Mesenchymal stem cell (in vitro differentiated cells and primary cell): ENCODE measurements at regions not wholly inside any gene's neighbourhood (a gene's known extent, or its start where the extent isn't known, plus 50 kb on each side); places are given as distances from the start of the nearest gene placed in this dataset.

Experiments used
- DNase-seq: peaks from one replicate; pipeline ENCODE4 v3.0.0-alpha.2; 2013
- H2AFZ ChIP-seq: one replicate; pipeline ENCODE4 v1.6.1; 2013; ENCODE audit warnings: low read depth, mild to moderate bottlenecking, control low read depth, inconsistent platforms, low read length, moderate library complexity
- H2AK5ac ChIP-seq: 2 replicates; pipeline ENCODE4 v1.6.1; 2013; ENCODE audit warnings: low read length, moderate library complexity, mild to moderate bottlenecking, inconsistent platforms; ENCODE audit not compliant: severe bottlenecking
- H2BK120ac ChIP-seq: one replicate; pipeline ENCODE4 v1.6.1; 2013; ENCODE audit warnings: low read depth, mild to moderate bottlenecking, inconsistent platforms, low read length, moderate library complexity
- H2BK12ac ChIP-seq, 2 experiments: one replicate each; pipeline ENCODE4 v1.6.1; 2013; ENCODE audit warnings: inconsistent platforms in 2 of 2, low read length in 2 of 2, mild to moderate bottlenecking in 2 of 2, moderate library complexity in 2 of 2, control low read depth in 1 of 2
- H2BK15ac ChIP-seq: one replicate; pipeline ENCODE4 v1.6.1; 2013; ENCODE audit warnings: mild to moderate bottlenecking, low read depth, inconsistent platforms; ENCODE audit not compliant: poor library complexity, severe bottlenecking
- H2BK5ac ChIP-seq: 2 replicates; pipeline ENCODE4 v1.6.1; 2013; ENCODE audit warnings: low read depth, mild to moderate bottlenecking, low read length, control low read depth, inconsistent platforms; ENCODE audit not compliant: poor library complexity, severe bottlenecking
- H3K14ac ChIP-seq, 2 experiments: one replicate each; pipeline ENCODE4 v1.6.1; 2013; ENCODE audit warnings: inconsistent platforms in 2 of 2, low read length in 2 of 2, control low read depth in 1 of 2, mild to moderate bottlenecking in 1 of 2, moderate library complexity in 1 of 2
- H3K18ac ChIP-seq, 2 experiments: one replicate each; pipeline ENCODE4 v1.6.1; 2013; ENCODE audit warnings: inconsistent platforms in 2 of 2, low read length in 2 of 2, control low read depth in 1 of 2, low read depth in 1 of 2, mild to moderate bottlenecking in 1 of 2
- H3K23ac ChIP-seq, 2 experiments: one replicate each; pipeline ENCODE4 v1.6.1; 2013; ENCODE audit warnings: inconsistent platforms in 2 of 2, low read length in 2 of 2, mild to moderate bottlenecking in 2 of 2, moderate library complexity in 2 of 2, control low read depth in 1 of 2
- H3K27ac ChIP-seq: 2 replicates; pipeline ENCODE4 v1.5.1; 2013; ENCODE audit warnings: mild to moderate bottlenecking, moderate library complexity, low read length, control low read depth, inconsistent platforms; ENCODE audit not compliant: poor library complexity, severe bottlenecking
- H3K27me3 ChIP-seq, 2 experiments: 2 replicates each; pipeline versions ENCODE4 v1.6.1 to v1.7.0; 2013; ENCODE audit warnings: low read length in 2 of 2, mild to moderate bottlenecking in 2 of 2, moderate library complexity in 2 of 2, control low read depth in 1 of 2, inconsistent platforms in 1 of 2; ENCODE audit not compliant: control insufficient read depth in 1 of 2, insufficient read depth in 1 of 2
- H3K36me3 ChIP-seq, 2 experiments: 2 replicates each; pipeline versions ENCODE4 v1.6.1 to v1.7.0; 2013; ENCODE audit warnings: low read length in 2 of 2, control low read depth in 1 of 2, inconsistent platforms in 1 of 2, low read depth in 1 of 2, mild to moderate bottlenecking in 1 of 2; ENCODE audit not compliant: insufficient read depth in 2 of 2, control insufficient read depth in 1 of 2
- H3K4ac ChIP-seq, 2 experiments: one replicate each; pipeline ENCODE4 v1.6.1; 2013; ENCODE audit warnings: inconsistent platforms in 2 of 2, low read length in 2 of 2, mild to moderate bottlenecking in 2 of 2, moderate library complexity in 2 of 2, control low read depth in 1 of 2, low read depth in 1 of 2
- H3K4me1 ChIP-seq: 2 replicates; pipeline ENCODE4 v1.6.1; 2013; ENCODE audit warnings: low read depth, low read length, control low read depth; ENCODE audit not compliant: control insufficient read depth, insufficient read depth
- H3K4me2 ChIP-seq: 2 replicates; pipeline ENCODE4 v1.6.1; 2013; ENCODE audit warnings: low read length, mild to moderate bottlenecking, inconsistent platforms; ENCODE audit not compliant: poor library complexity, severe bottlenecking
- H3K4me3 ChIP-seq, 2 experiments: 2 replicates each; pipeline versions ENCODE4 v1.5.1 to v1.7.0; 2013; ENCODE audit warnings: low read length in 2 of 2, mild to moderate bottlenecking in 2 of 2, control low read depth in 1 of 2, low read depth in 1 of 2; ENCODE audit not compliant: insufficient read depth in 1 of 2
- H3K79me1 ChIP-seq: replicated peaks from 2 replicates; pipeline ENCODE4 v1.6.1; 2013; ENCODE audit warnings: mild to moderate bottlenecking, control low read depth, low read length, inconsistent platforms; ENCODE audit not compliant: poor library complexity, severe bottlenecking
- H3K9ac ChIP-seq: 2 replicates; pipeline ENCODE4 v1.7.0; 2013; ENCODE audit warnings: mild to moderate bottlenecking, low read length, moderate library complexity
- H3K9me3 ChIP-seq: 2 replicates; pipeline ENCODE4 v1.7.0; 2013; ENCODE audit warnings: mild to moderate bottlenecking, low read length; ENCODE audit not compliant: control insufficient read depth
- H4K8ac ChIP-seq: one replicate; pipeline ENCODE4 v1.6.1; 2013; ENCODE audit warnings: inconsistent platforms, mild to moderate bottlenecking, low read length, moderate library complexity
- H4K91ac ChIP-seq: one replicate; pipeline ENCODE4 v1.6.1; 2013; ENCODE audit warnings: mild to moderate bottlenecking, low read length, inconsistent platforms
- WGBS: methylation state at CpG from one replicate; pipeline ENCODE4 v1.1.7; 2013; ENCODE audit warnings: mixed read lengths; 5-methylcytosine and 5-hydroxymethylcytosine counted together

- Histone ChIP-seq H3K18ac (no peak overlapping the region), H2BK12ac (no peak overlapping the region), H3K27ac (no peak overlapping the region), H3K4ac (no peak overlapping the region), H2BK5ac (no peak overlapping the region), H3K27me3 (no peaks in the 10 kb centered on the region), H3K14ac (no peak overlapping the region), H3K4me1 (no peaks in the 10 kb centered on the region), H2AFZ (no peak overlapping the region), H3K9ac (no peak overlapping the region), H4K91ac (no peak overlapping the region), H2BK120ac (no peak overlapping the region), H3K23ac (no peak overlapping the region), H2BK15ac (no peak overlapping the region), H4K8ac (no peak overlapping the region), H2AK5ac (no peak overlapping the region), H3K9me3 (peaks cover 9% of the 10 kb centered on the region), H3K4me3 (no peak overlapping the region), H3K79me1 (no peaks in the 10 kb centered on the region), H3K36me3 (no peaks in the 10 kb centered on the region), H3K4me2 (no peak overlapping the region)
- no peak for DNase-seq
- WGBS, result 72% methylated on average over 2 of the region's 2 CpGs
These were observed 941.8 kb downstream of the RAPGEF2 start for GRCh38 chr4:160044693-160045092.

DNA sequence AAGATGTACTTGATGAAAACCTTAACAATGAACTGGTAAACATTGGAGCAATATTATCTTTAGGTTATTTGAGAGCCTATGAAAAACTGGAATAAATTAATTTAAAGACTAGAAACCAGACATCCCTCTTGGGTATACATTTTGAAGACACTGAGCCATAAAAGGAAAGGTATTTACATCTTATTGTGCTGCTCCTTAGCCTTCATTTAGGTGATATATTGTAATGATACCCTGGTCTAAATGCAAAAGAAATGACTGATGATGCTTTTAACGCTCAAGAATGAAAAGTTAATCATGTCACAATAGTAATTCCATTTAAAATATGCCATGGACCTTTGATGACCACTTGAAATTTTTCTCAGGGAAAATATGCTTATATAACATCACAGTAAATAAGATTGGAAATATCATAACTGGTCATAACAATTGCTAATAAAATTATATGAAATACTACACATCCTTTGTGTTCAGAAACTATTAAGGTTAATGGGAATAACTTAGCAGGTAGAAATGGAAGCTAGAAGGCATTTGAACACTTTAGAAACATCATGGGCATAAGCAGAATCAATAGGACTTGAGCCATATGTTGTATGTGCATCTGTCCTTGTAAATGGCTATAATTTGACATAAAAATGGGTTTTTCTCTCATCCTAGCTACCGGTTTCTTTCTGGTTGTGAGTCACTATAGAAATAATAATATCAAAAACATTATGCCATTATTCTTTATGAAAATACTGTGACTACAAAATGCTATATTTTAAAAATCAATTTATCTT, 979.7 kb downstream of the RAPGEF2 start:
- no peak overlapping the region for H2BK12ac ChIP-seq
- no peak overlapping the region for H2AK5ac ChIP-seq
- no peak overlapping the region for H3K4me2 ChIP-seq
- H3K23ac ChIP-seq, result no peak overlapping the region
- no peak overlapping the region for H3K9ac ChIP-seq
- H3K36me3 ChIP-seq, result no peaks in the 10 kb centered on the region
- H2BK120ac ChIP-seq, result no peak overlapping the region
- no peaks in the 10 kb centered on the region for H3K79me1 ChIP-seq
- no peak overlapping the region for H3K4me3 ChIP-seq
- H3K27ac ChIP-seq, result no peak overlapping the region
- no peaks in the 10 kb centered on the region for H3K27me3 ChIP-seq
- H4K8ac ChIP-seq, result no peak overlapping the region
- no peak overlapping the region for H3K18ac ChIP-seq
- H3K14ac ChIP-seq, result no peak overlapping the region
- H3K4ac ChIP-seq, result no peak overlapping the region
- WGBS, result no CpG with 5 or more reads among the region's 2 CpGs
- H2BK15ac ChIP-seq, result no peak overlapping the region
- H3K9me3 ChIP-seq, result peaks cover 6% of the 10 kb centered on the region
- no peaks in the 10 kb centered on the region for H3K4me1 ChIP-seq
- H2BK5ac ChIP-seq, result no peak overlapping the region
- no peak for DNase-seq
- H2AFZ ChIP-seq, result no peak overlapping the region
- H4K91ac ChIP-seq, result no peak overlapping the region

GRCh38 chr4:160091631-160092030, 988.8 kb downstream of the RAPGEF2 start:
- no peak overlapping the region for H2AK5ac ChIP-seq
- no peak overlapping the region for H3K4me2 ChIP-seq
- H3K4ac ChIP-seq, result no peak overlapping the region
- H4K8ac ChIP-seq, result no peak overlapping the region
- H3K9ac ChIP-seq, result no peak overlapping the region
- H3K9me3 ChIP-seq, result peaks cover 32% of the 10 kb centered on the region
- H2BK12ac ChIP-seq, result no peak overlapping the region
- no peaks in the 10 kb centered on the region for H3K79me1 ChIP-seq
- no peak overlapping the region for H3K4me3 ChIP-seq
- no peak overlapping the region for H3K27ac ChIP-seq
- 76% methylated on average over 3 of the region's 3 CpGs for WGBS
- no peak overlapping the region for H2AFZ ChIP-seq
- no peaks in the 10 kb centered on the region for H3K36me3 ChIP-seq
- H2BK5ac ChIP-seq, result no peak overlapping the region
- no peaks in the 10 kb centered on the region for H3K27me3 ChIP-seq
- no peak overlapping the region for H3K23ac ChIP-seq
- no peak overlapping the region for H2BK120ac ChIP-seq
- no peak overlapping the region for H3K18ac ChIP-seq
- H4K91ac ChIP-seq, result no peak overlapping the region
- no peak for DNase-seq
- no peak overlapping the region for H2BK15ac ChIP-seq
- no peak overlapping the region for H3K14ac ChIP-seq
- no peaks in the 10 kb centered on the region for H3K4me1 ChIP-seq

DNA sequence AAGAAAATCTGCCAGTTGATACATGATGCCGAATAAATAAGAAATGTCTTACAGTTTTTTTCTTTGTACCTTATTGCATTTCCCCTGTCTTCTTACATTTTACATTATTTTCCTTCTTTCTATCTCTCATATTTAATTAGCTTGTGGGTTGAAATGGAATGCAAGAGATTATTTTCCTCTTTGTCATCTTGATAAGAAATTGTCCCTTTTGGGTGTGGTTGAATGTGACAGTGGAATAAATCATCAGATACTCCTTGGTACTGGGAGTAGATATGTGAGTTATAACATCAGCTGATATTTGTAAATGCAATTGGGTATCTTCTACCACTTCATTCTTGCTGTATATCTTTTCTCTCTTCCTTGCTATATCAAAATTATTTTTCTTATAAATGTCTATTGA, 997.4 kb downstream of the RAPGEF2 start:
- Histone ChIP-seq H2BK5ac (no peak overlapping the region), H3K4me1 (no peaks in the 10 kb centered on the region), H3K18ac (no peak overlapping the region), H3K4me2 (no peak overlapping the region), H3K27ac (no peak overlapping the region), H2BK12ac (no peak overlapping the region), H3K79me1 (no peaks in the 10 kb centered on the region), H3K9ac (no peak overlapping the region), H3K23ac (no peak overlapping the region), H2AK5ac (no peak overlapping the region), H2AFZ (no peak overlapping the region), H4K91ac (no peak overlapping the region), H2BK120ac (no peak overlapping the region), H3K14ac (no peak overlapping the region), H3K4ac (no peak overlapping the region), H3K4me3 (no peak overlapping the region), H3K9me3 (peaks cover 20% of the 10 kb centered on the region), H2BK15ac (no peak overlapping the region), H4K8ac (no peak overlapping the region), H3K27me3 (no peaks in the 10 kb centered on the region), H3K36me3 (no peaks in the 10 kb centered on the region)
- WGBS, result no CpG with 5 or more reads among the region's 1 CpG
- DNase-seq, result no peak
